ENCODE measurements at regions not wholly inside any gene's neighbourhood (a gene's known extent, or its start where the extent isn't known, plus 50 kb on each side); places are given as distances from the start of the nearest gene placed in this dataset.

GRCh38 chr6:156110249-156110648, 654.6 kb upstream of the NOX3 start:
- no peak for DNase-seq (ENCODE audit: insufficient read length, low spot score)
- no peak for FAIRE-seq

DNA sequence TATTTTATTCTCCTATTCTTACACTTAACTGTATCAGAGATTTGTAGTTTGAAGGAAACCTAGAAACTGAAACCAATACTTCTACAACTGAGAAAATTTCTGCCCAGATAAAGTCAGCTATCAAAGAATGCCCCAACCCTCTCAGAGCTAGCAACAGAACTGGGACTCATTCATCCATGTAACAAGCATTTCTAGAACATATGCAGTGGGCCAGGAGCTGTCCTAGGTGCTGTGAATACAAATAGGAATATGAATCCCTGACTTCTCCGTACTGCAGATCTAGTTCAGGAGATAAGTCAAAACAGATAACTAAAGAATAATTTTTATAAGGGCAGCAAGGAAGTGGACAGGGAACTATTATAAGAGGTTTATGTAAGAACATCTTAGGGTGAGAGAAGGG, 654.1 kb upstream of the NOX3 start:
- DNase-seq (ENCODE audit: insufficient read length, low spot score) (no peak), FAIRE-seq (no peak)

GRCh38 chr6:156107624-156108101, 652.0 kb upstream of the NOX3 start:
- FAIRE-seq: no peak
- no peak for DNase-seq (ENCODE audit: insufficient read length, low spot score)

- FAIRE-seq: no peak
- DNase-seq (ENCODE audit: insufficient read length, low spot score): no peak
These were observed 646.5 kb upstream of the NOX3 start for GRCh38 chr6:156102129-156102528.

DNA sequence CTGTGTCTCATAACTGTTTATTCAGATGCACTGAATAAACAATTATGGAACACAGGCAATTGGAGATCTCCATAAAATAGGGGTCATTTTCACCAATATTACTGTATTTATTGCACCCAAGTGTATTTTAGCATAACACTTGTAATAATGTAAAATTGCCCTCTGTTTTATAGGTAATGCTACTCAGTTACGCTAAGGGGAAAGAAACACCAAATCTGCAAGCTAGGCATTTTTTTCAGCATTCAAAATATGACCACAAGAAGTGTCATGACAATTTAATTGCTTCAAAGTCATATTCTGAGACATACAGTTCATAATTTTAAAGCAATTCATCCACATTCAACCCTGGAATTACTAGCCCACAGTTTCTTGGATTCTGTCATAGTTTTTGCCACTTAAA, 643.2 kb upstream of the NOX3 start:
- DNase-seq (ENCODE audit: insufficient read length, low spot score) (no peak), FAIRE-seq (no peak)

- FAIRE-seq (no peak), DNase-seq (ENCODE audit: insufficient read length, low spot score) (no peak)
These were observed 631.8 kb upstream of the NOX3 start for GRCh38 chr6:156087487-156087886.

DNA sequence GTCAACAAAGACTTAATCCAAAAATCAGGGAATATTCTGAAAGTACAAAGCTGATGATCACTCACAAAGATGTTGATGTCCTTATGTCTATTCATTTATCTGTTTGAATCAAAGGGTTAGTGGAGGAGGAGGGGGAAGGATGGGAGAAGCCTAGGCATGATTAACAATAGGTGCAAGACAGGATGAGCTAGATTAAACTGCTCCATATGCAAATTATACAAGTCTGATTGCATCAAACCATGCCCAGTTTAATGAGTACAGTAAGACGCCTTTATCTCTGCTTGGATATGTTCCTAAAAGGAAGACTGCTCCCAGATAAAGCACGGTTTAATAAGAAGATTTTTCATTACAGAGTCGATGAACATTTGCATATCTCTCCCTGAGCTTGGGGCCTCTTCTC, 626.4 kb upstream of the NOX3 start:
- FAIRE-seq (no peak), DNase-seq (ENCODE audit: insufficient read length, low spot score) (no peak)

DNA sequence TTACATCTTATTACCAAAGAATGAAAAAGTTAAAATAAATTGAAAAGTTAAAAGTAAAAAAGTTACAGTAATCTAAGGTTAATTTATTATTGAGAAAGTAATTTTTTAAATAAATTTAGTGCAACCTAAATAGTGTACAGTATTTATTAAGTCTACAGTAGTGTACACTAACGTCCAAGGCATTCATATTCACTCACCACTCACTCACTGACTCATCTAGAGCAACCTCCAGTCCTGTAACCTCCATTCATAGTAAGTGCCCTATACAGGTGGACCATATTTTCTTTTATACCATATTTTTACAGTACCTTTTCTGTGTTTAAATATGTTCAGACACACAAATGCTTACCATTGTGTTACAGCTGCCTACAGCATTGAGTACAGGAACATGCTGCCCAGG, 624.7 kb upstream of the NOX3 start:
- no peak for FAIRE-seq
- no peak for DNase-seq (ENCODE audit: insufficient read length, low spot score)

DNA sequence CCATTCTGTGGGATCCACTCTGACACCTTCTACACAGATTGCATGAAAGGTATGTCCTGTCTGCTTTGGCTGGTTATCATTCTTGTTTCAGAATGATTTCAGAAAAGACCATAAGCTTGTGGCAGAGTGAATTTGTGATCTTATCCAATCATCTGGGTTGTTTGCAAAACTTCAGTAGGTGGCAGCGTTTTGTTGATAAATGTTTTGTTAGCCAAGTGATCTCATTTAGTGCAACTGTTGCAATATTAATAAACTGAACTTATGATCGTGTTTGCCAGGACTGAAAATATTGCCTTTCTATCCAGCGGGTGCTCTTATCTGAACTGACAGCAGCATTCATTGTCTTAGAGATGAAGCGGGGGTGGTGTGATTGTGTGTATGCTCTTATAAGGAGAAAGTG, 613.2 kb upstream of the NOX3 start:
- DNase-seq (ENCODE audit: insufficient read length, low spot score): no peak
- no peak for FAIRE-seq

DNA sequence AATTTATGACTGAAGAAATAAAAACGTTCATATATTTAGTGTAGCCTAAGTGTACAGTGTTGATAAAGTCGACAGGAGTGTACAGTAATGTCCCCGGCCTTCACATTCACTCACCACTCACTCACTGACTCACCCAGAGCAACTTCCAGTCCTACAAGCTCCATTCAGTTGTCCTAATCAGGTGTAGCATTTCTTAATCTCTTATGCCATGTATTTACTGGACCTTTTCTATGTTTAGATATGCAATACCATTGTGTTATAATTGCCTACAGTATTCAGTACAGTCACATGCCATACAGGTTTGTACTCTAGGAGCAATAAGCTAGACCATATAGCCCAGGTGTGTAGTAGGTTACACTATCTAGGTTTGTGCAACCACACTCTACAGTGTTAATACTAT, 610.2 kb upstream of the NOX3 start:
- FAIRE-seq (no peak), DNase-seq (ENCODE audit: insufficient read length, low spot score) (no peak)

- DNase-seq (ENCODE audit: insufficient read length, low spot score): no peak
- no peak for FAIRE-seq
These were observed 606.5 kb upstream of the NOX3 start for GRCh38 chr6:156062091-156062563.

DNA sequence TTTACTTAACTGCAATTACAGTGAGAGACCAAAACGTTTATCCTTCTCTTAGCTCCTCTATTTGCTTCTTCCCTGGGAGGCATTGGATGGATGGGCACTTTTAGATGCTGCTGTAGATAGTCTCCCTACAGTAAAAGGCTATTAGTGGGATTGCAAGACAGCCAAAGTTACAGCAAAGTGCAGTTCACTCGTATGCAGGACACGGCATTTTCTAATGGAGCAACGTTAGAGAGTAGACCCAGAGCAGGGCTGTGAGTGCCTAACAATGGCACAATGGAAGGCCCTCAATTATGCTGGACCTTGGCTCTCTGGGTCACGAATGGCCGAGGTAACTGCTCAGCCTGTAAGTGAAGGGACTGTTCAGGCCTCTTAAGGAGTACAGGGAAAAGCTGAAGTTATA, 605.8 kb upstream of the NOX3 start:
- DNase-seq (ENCODE audit: insufficient read length, low spot score) (no peak), FAIRE-seq (no peak)

GRCh38 chr6:156060013-156060412, 604.4 kb upstream of the NOX3 start:
- DNase-seq (ENCODE audit: insufficient read length, low spot score) (no peak), FAIRE-seq (no peak)

- DNase-seq (ENCODE audit: insufficient read length, low spot score) (no peak), FAIRE-seq (no peak)
These were observed 602.7 kb upstream of the NOX3 start for GRCh38 chr6:156058356-156058755.

GRCh38 chr6:156057869-156058268, 602.2 kb upstream of the NOX3 start:
- DNase-seq (ENCODE audit: insufficient read length, low spot score) (no peak), FAIRE-seq (no peak)

DNA sequence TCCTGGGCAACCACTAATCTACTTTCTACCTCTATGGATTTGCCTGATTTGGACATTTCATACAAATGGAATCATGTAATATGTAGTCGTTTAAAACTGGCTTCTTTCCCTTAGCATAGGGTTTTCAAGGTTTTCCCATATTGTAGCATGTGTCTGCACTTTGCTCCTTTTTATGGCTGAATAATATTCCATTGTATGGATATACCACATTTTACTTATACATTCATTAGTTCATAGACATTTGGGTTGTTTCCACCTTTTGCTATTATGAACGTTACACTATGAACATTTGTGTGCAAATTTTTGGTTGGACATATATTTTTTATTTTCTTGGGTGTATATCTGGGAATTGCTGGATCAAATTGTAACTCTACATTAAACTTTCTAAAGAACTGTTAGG, 600.4 kb upstream of the NOX3 start:
- FAIRE-seq (no peak), DNase-seq (ENCODE audit: insufficient read length, low spot score) (no peak)

- FAIRE-seq (no peak), DNase-seq (ENCODE audit: insufficient read length, low spot score) (no peak)
These were observed 598.0 kb upstream of the NOX3 start for GRCh38 chr6:156053626-156054025.

DNA sequence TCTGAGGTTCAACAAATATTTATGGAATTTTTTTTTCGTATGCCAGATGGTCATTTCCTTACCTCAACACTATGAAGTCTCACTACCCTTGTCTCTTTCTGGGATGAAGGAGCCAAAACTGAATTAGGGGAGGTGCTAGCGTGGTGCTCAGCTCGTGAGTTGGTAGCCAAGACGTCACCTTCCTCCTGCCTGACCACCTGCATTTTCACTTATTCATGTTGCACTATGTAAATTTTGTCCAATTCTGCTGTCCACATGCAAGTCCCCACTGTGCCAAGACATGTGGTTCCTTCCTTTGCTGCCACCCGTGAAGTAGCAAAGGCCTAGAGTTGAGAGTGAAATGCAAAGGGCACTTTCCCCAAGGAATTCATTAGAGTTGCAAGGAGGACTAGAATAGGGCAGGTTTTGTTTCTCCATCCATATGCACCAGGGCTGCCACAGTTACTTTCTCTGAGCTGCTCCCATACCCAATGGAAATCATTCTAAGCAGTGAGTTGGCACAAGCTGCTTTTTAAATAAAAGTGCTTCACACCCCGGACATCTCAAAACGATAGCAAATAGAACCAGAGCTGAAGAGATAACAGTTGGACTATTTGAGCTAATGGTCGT, 591.3 kb upstream of the NOX3 start:
- FAIRE-seq: no peak

GRCh38 chr6:156046268-156046665, 590.6 kb upstream of the NOX3 start:
- FAIRE-seq: no peak
- no peak for DNase-seq (ENCODE audit: insufficient read length, low spot score)

More for the DNA sequence above, 591.3 kb upstream of the NOX3 start:
- DNase-seq (ENCODE audit: insufficient read length, low spot score): no peak

DNA sequence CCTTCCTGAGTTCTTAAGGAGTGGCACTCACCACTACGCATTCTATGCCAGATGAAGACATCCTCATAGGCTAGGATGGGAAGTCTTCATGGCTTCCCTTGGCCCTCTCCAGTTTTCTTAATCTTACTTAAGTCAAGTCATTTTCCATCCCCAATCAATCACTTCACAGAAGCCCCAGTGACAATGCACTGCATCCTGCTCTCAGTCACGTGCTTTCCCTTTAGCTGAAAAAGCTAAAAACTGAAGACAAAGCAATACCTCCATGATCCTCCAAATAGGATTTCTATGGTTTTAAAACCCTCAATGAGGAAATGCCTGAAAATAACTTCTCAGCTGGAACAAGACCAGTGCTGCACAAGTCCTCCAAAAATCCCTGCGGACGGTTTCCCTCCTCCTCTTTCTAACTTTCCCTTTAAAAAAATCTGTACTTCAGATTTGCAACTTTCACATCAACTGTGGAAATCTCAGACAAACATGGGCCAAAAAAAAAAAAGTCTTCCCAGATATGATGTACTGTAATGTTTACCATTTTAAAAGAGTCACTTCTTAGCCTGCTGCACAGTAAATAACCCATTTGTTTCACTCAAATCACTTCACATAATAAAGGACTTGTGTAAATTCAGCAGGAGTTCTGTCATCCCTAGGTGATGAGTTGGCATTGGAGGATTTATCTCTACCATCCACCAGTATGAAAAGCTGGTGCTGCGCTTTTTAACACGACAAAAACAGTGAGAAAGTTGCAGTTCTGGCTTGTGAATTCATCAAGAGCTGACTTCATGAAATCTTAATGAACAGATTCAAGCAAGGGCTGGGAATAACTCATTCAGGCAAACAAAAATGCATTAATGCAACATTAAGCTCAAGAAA, 590.0 kb upstream of the NOX3 start:
- DNase-seq (ENCODE audit: insufficient read length, low spot score) (no peak), FAIRE-seq (no peak)

GRCh38 chr6:156033598-156033997, 578.0 kb upstream of the NOX3 start:
- FAIRE-seq (no peak), DNase-seq (ENCODE audit: insufficient read length, low spot score) (no peak)

GRCh38 chr6:156031516-156031915, 575.9 kb upstream of the NOX3 start:
- FAIRE-seq: no peak
- DNase-seq (ENCODE audit: insufficient read length, low spot score): no peak

All from GM19239 (cell line).